HUES48 (cell line): ENCODE measurements at regions not wholly inside any gene's neighbourhood (a gene's known extent, or its start where the extent isn't known, plus 50 kb on each side); places are given as distances from the start of the nearest gene placed in this dataset.

ENCODE experiments used
- H3K27ac ChIP-seq: one replicate; pipeline ENCODE4 v1.7.0; 2013; ENCODE audit warnings: low read depth, low read length, inconsistent platforms
- H3K27me3 ChIP-seq: 2 replicates; pipeline ENCODE4 v1.6.1; 2013; ENCODE audit warnings: mild to moderate bottlenecking, low read length; ENCODE audit not compliant: control insufficient read depth, insufficient read depth
- H3K36me3 ChIP-seq: 2 replicates; pipeline ENCODE4 v1.6.1; 2013; ENCODE audit warnings: low read length; ENCODE audit not compliant: control insufficient read depth, insufficient read depth
- H3K4me1 ChIP-seq: 2 replicates; pipeline ENCODE4 v1.6.1; 2013; ENCODE audit warnings: mild to moderate bottlenecking, low read length; ENCODE audit not compliant: control insufficient read depth, insufficient read depth
- H3K4me3 ChIP-seq: 2 replicates; pipeline ENCODE4 v1.5.1; 2013; ENCODE audit warnings: mild to moderate bottlenecking, low read depth, low read length
- H3K9ac ChIP-seq: 2 replicates; pipeline ENCODE4 v1.6.1; 2013; ENCODE audit warnings: mild to moderate bottlenecking, low read depth, low read length, moderate library complexity
- H3K9me3 ChIP-seq: 2 replicates; pipeline ENCODE4 v1.6.1; 2013; ENCODE audit warnings: low read length; ENCODE audit not compliant: control insufficient read depth, insufficient read depth

DNA sequence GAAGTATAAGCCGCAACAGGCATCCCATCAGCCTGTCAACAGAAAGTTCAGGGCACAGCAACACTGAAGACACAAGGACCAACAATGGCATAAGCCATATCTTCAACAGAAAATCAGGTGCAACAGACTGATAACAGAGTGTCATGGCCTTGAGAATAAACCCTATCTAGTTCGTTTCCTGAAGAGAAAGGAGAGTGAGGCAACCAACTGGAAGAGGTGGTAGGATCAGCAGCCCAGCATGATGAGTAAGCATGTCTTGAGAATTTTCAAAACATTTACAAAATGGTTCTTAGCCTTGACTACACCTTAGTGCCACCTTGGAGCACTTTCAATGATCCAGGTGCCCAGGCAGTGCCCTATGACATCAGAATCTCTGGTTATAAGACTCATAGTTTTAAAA is 290.2 kb upstream of the SEMA3C start:
- H3K4me1 ChIP-seq: no peaks in the 10 kb centered on the region
- no peak overlapping the region for H3K27ac ChIP-seq
- H3K9ac ChIP-seq: no peak overlapping the region
- no peak overlapping the region for H3K4me3 ChIP-seq
- no peaks in the 10 kb centered on the region for H3K36me3 ChIP-seq
- no peaks in the 10 kb centered on the region for H3K27me3 ChIP-seq
- H3K9me3 ChIP-seq: no peaks in the 10 kb centered on the region

DNA sequence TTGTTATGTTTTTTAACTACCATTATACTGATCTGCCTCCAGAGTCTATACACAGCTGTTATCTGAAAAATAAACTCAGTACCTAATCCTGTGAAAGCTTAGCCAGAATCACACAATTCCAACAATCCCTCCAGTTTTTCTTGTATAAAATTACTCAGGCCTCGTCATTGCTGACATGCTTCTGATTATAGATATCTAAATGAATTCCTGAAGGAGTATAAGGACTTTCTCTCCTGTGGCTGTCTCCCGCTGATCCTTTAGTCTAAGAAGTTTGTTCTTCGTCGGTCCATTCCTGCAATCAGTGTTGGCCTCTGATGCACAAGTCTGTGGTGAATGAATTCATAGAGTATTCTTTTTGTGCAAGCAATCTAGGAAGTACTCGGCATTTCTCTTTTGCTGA is 288.9 kb upstream of the SEMA3C start:
- no peak overlapping the region for H3K27ac ChIP-seq

GRCh38 chr7:81206667-81207360 is 288.0 kb upstream of the SEMA3C start:
- no peak overlapping the region for H3K9ac ChIP-seq
- H3K36me3 ChIP-seq: no peaks in the 10 kb centered on the region
- H3K27ac ChIP-seq: no peak overlapping the region
- no peak overlapping the region for H3K4me3 ChIP-seq
- no peaks in the 10 kb centered on the region for H3K4me1 ChIP-seq
- H3K9me3 ChIP-seq: no peaks in the 10 kb centered on the region
- H3K27me3 ChIP-seq: no peaks in the 10 kb centered on the region

More for the DNA sequence above, 288.9 kb upstream of the SEMA3C start:
- H3K4me1 ChIP-seq: no peaks in the 10 kb centered on the region
- H3K4me3 ChIP-seq: no peak overlapping the region
- H3K9ac ChIP-seq: no peak overlapping the region
- H3K36me3 ChIP-seq: no peaks in the 10 kb centered on the region
- no peaks in the 10 kb centered on the region for H3K27me3 ChIP-seq
- H3K9me3 ChIP-seq: no peaks in the 10 kb centered on the region

DNA sequence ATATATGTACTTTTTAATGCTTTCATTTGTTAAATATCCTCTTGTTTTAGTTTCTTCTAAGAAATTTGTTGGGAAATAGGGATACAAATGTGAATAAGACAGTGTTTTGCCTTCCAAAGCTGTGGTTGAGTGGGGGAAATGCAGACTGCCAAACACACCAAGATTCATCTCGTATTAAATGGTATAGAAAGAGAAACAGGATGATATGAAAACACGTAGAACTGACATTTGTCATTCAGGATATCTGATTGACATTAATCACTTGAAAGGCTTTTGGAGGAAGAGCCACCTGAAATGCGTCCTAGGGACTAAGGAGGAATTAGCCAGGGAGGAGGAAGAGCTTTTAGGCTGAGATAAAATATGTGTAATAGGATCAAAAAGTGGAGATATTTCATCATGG is 287.4 kb upstream of the SEMA3C start:
- Histone ChIP-seq H3K27ac (no peak overlapping the region), H3K4me1 (no peaks in the 10 kb centered on the region), H3K4me3 (no peak overlapping the region), H3K9ac (no peak overlapping the region), H3K36me3 (no peaks in the 10 kb centered on the region), H3K27me3 (no peaks in the 10 kb centered on the region), H3K9me3 (no peaks in the 10 kb centered on the region)

DNA sequence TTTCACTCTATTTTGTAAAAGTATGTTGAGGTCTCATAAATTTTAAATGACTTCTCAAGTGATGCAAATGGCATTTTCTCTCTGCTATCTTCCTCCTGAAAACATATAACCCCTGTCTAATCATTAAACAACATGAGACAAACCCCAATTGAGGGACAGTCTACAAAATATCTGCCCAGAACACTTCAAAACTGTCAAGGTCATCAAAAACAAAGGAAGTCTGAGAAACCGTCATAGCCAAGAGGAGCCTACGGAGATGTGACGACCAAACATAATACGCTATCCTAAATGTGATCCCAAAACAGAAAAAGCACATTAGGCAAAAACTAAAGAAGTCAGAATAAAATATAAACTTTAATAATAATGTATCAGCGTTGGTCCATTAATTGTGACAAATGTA is 282.3 kb upstream of the SEMA3C start:
- H3K27me3 ChIP-seq: no peaks in the 10 kb centered on the region
- no peak overlapping the region for H3K9ac ChIP-seq
- H3K9me3 ChIP-seq: no peaks in the 10 kb centered on the region

GRCh38 chr7:81198766-81199165 is 279.9 kb upstream of the SEMA3C start:
- Histone ChIP-seq H3K9ac (no peak overlapping the region), H3K9me3 (no peaks in the 10 kb centered on the region), H3K4me1 (no peaks in the 10 kb centered on the region), H3K27me3 (no peaks in the 10 kb centered on the region), H3K27ac (no peak overlapping the region), H3K4me3 (no peak overlapping the region), H3K36me3 (no peaks in the 10 kb centered on the region)

More for the DNA sequence above, 282.3 kb upstream of the SEMA3C start:
- Histone ChIP-seq H3K36me3 (no peaks in the 10 kb centered on the region), H3K4me1 (no peaks in the 10 kb centered on the region), H3K4me3 (no peak overlapping the region), H3K27ac (no peak overlapping the region)

GRCh38 chr7:81197266-81197665 is 278.4 kb upstream of the SEMA3C start:
- H3K9ac ChIP-seq: no peak overlapping the region
- no peaks in the 10 kb centered on the region for H3K36me3 ChIP-seq
- no peak overlapping the region for H3K4me3 ChIP-seq
- no peaks in the 10 kb centered on the region for H3K9me3 ChIP-seq
- no peaks in the 10 kb centered on the region for H3K27me3 ChIP-seq
- no peaks in the 10 kb centered on the region for H3K4me1 ChIP-seq
- no peak overlapping the region for H3K27ac ChIP-seq

DNA sequence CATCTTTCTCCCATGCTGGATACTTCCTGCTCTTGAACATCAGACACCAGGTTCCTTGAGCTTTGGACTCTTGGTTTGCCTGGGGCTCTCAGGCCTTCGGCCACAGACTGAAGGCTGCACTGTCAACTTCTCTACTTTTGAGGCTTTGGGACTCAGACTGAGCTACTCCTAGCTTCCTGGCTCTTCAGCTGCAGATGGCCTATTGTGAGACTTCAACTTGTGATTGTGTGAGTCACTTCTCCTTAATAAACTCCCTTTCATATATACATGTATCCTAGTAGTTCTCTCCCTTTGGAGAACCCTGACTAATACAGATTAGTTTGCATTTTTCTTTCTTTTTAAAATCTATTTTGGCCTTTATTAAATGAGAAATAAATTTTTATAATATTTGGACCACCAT is 276.2 kb upstream of the SEMA3C start:
- no peaks in the 10 kb centered on the region for H3K27me3 ChIP-seq
- no peaks in the 10 kb centered on the region for H3K9me3 ChIP-seq
- no peaks in the 10 kb centered on the region for H3K4me1 ChIP-seq
- no peak overlapping the region for H3K27ac ChIP-seq
- H3K36me3 ChIP-seq: no peaks in the 10 kb centered on the region
- no peak overlapping the region for H3K9ac ChIP-seq
- no peak overlapping the region for H3K4me3 ChIP-seq

GRCh38 chr7:81190997-81191768 is 272.3 kb upstream of the SEMA3C start:
- Histone ChIP-seq H3K27me3 (no peaks in the 10 kb centered on the region), H3K36me3 (no peaks in the 10 kb centered on the region), H3K9me3 (no peaks in the 10 kb centered on the region), H3K27ac (no peak overlapping the region), H3K4me3 (no peak overlapping the region), H3K4me1 (no peaks in the 10 kb centered on the region), H3K9ac (no peak overlapping the region)

DNA sequence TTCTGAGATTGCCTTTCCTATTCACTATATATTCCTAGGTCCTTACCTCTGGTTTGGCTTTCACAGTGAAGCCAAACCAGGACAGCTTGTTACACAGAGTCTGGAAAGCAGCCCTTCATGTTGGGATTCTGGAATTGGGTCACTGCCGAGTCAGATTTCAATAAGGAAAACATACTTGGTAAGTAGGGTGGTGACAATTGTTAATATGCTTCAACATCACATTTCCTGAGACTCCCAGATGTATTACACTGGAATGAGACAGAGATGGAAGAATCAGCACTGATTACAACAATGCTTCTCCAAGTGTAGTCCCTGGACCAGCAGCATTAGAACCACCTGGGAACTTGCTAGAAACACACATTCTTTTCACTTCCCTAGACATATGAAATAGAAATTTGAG is 268.9 kb upstream of the SEMA3C start:
- no peak overlapping the region for H3K9ac ChIP-seq
- H3K9me3 ChIP-seq: peaks cover 2% of the 10 kb centered on the region; the same call in 1 of the 2 replicates
- H3K36me3 ChIP-seq: no peaks in the 10 kb centered on the region
- no peaks in the 10 kb centered on the region for H3K4me1 ChIP-seq
- H3K4me3 ChIP-seq: no peak overlapping the region
- H3K27me3 ChIP-seq: no peaks in the 10 kb centered on the region
- no peak overlapping the region for H3K27ac ChIP-seq

- Histone ChIP-seq H3K4me3 (no peak overlapping the region), H3K36me3 (no peaks in the 10 kb centered on the region), H3K27ac (no peak overlapping the region), H3K9ac (no peak overlapping the region), H3K27me3 (no peaks in the 10 kb centered on the region), H3K9me3 (peaks cover 13% of the 10 kb centered on the region), H3K4me1 (no peaks in the 10 kb centered on the region)
Observed at GRCh38 chr7:81186691-81187090, 267.8 kb upstream of the SEMA3C start.
